GM06990 (cell line): ENCODE measurements at regions not wholly inside any gene's neighbourhood (a gene's known extent, or its start where the extent isn't known, plus 50 kb on each side); places are given as distances from the start of the nearest gene placed in this dataset.

ENCODE experiments used
- DNase-seq: peaks from one replicate; pipeline ENCODE4 v3.0.0-alpha.2; 2011; ENCODE audit not compliant: insufficient read length; ENCODE audit errors: extremely low read depth
- H3K27me3 ChIP-seq: replicated peaks from 2 replicates; pipeline ENCODE4 v1.6.0; 2011; ENCODE audit warnings: low read length; ENCODE audit not compliant: control insufficient read depth, insufficient read depth
- H3K36me3 ChIP-seq: 2 replicates; pipeline ENCODE4 v1.5.1; 2011; ENCODE audit warnings: low read length; ENCODE audit not compliant: control insufficient read depth, insufficient read depth
- H3K4me3 ChIP-seq: replicated peaks from 2 replicates; pipeline ENCODE4 v1.5.1; 2011; ENCODE audit warnings: low read depth, mild to moderate bottlenecking, control low read depth, low read length
- TF ChIP-seq, protein P1 (sequence below): IDR thresholded peaks from 2 replicates; pipeline ENCODE4 v1.5.1; 2011; ENCODE audit warnings: low read length, control low read depth, mild to moderate bottlenecking, inconsistent platforms; ENCODE audit not compliant: insufficient read depth, poor library complexity, severe bottlenecking

DNA sequence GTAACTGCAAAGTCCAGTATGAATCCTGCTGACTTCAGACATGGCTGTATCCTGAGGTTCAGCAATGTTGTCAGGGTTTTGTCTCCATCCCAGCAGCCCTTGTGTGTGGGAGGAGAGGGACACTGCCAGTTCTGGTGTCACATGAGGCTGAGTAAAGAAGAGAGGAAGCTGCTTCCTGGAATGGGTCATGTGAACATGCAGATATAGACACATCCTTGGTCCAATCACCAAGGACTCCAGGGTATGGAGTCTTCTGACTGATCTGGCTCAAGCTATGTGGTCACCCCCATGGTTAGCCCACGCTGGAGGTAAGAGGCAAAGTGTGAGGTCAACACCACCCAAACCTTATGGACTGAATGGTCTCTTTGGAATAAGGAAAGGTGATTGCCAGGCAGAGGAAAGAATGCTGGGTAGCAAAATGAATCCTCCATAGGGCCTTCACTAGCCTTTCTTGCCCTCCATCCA is 134.4 kb upstream of the SLC1A4 start:
- H3K4me3 ChIP-seq, result no peak overlapping the region
- DNase-seq, result no peak
- TF ChIP-seq, protein P1, sequence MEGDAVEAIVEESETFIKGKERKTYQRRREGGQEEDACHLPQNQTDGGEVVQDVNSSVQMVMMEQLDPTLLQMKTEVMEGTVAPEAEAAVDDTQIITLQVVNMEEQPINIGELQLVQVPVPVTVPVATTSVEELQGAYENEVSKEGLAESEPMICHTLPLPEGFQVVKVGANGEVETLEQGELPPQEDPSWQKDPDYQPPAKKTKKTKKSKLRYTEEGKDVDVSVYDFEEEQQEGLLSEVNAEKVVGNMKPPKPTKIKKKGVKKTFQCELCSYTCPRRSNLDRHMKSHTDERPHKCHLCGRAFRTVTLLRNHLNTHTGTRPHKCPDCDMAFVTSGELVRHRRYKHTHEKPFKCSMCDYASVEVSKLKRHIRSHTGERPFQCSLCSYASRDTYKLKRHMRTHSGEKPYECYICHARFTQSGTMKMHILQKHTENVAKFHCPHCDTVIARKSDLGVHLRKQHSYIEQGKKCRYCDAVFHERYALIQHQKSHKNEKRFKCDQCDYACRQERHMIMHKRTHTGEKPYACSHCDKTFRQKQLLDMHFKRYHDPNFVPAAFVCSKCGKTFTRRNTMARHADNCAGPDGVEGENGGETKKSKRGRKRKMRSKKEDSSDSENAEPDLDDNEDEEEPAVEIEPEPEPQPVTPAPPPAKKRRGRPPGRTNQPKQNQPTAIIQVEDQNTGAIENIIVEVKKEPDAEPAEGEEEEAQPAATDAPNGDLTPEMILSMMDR, result no peak

DNA sequence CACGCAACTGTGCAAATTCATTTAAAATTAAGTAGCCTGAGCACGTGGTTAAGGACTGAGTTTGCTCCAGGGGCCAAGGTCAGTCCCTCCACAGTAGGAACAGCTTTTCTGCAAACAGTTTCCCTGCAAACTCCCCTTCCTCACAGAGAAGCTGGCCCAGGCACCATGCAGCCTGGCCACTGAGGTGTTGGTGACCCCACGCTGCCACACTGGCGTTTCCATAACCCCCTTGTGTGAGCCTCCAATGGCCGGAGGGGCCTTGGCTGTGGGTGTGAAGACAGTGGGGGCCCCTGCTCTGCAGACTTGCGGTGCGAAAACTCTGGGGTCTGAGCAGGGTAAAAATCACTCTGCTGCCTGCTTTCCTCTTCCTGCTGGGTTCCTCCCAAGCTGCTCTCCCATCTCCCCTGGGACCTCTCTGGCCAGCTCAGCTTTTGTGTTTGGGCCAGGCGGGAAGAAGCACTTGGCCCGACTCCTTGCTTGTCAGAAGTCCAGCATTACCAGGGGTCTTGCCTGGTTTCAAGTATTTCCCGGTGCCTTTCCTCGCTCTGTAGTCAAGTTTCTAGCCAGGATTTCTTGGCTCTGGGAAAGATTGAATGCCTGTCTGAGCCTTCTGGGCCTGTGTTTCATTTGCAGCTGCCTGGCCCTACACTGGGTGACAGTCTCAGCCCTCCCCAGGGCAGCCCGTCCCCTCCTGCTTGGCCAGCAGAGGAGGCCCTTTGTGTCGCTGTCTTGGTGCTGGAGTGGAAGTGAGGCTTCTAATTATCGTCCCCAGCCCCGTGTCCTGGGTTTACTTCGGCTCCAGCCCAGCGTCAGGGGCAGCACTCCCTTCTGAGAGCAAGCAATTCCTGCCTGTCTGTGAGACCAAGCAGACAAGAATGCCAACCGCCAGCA is 131.4 kb upstream of the SLC1A4 start:
- TF ChIP-seq, protein P1, result no peak
- H3K36me3 ChIP-seq, result no peaks in the 10 kb centered on the region
- no peaks in the 10 kb centered on the region for H3K27me3 ChIP-seq
- DNase-seq, result no peak
- H3K4me3 ChIP-seq, result no peak overlapping the region

More for the DNA sequence above, 134.4 kb upstream of the SLC1A4 start:
- Histone ChIP-seq H3K36me3 (no peaks in the 10 kb centered on the region), H3K27me3 (no peaks in the 10 kb centered on the region)

DNA sequence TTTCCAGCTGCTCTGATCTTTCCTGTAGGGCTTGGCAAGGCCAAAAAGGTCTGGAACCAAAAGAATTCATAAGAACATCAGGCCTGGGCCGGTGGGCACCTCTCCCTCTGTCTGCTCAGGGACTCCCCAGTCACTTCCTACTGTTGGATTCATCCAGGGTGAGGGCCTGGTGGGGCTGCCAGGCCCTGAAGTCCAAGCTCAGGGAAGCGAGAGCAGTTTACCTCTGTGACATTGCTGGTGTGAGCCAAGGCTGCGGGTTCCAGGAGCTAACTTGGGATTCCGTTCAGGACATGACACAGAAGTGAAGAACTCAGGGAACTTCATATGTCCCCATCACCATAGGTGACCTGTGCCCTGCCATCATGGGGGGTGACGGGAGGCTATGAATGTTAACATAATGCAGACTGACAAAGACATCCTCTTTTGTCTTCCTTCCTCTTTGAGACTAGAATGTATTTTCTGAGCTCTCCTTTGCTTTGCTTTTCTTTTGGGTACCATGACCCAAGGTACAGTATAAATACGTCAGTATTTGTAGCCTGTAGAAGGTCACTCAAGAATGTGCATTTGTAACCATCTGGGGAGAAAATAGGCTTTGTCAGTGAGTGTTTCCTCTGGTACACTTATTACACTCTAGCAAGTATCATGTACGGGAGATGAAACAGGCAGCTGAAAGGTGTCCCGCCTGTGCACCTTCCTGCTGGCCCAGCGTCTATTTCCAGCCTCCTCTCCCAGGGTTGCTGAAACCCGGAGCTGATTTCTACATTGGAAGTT is 130.5 kb upstream of the SLC1A4 start:
- Histone ChIP-seq H3K4me3 (peak overlapping the region; percentile 58; the same call in 1 of the 2 replicates), H3K36me3 (no peaks in the 10 kb centered on the region), H3K27me3 (no peaks in the 10 kb centered on the region)
- no peak for DNase-seq
- TF ChIP-seq, protein P1, result no peak

DNA sequence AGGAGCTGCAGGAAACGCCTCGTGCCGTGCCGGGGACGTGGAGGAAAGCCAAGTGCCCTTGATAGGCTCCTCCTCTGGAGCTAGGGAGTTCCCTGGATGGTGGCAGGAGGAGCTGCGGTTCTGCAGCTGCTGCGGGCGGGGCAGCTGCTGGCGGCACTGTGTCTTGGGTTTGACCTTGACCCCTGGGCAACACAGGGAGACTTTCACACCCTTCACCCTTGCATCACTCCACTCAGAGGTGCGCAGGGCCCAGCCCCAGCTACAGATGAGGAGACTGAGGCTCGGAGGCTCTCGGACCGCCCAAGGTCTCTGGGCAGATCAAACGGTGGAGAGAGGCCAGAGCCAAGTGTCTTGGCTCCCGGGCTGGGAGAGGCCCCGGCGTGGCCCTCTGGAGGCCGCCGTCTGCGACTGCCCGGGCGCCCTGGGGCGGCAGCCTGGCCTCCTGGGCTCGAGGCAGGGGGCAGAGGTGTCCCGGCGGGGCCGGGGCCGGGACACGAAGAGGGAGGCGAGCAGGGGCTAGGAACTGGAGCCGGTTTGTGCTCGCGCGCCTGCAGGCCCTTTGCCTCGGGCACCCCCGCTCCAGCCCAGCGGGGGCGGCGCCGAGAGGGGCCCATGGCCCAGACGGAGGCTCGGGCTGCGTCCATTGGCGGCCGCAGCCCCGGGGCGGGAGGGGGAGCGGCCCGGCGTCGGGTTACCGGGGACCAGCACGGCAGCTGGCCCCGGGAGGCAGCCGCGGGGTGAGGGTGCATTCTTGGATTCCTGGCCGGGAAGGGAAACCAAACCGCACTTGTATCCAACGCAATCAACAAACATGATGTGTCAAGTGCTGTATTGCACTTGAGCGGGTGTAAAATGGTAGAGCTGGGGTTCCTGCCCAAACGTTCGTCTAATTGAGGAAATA is 129.6 kb upstream of the SLC1A4 start:
- peak; percentile 64 for DNase-seq

DNA sequence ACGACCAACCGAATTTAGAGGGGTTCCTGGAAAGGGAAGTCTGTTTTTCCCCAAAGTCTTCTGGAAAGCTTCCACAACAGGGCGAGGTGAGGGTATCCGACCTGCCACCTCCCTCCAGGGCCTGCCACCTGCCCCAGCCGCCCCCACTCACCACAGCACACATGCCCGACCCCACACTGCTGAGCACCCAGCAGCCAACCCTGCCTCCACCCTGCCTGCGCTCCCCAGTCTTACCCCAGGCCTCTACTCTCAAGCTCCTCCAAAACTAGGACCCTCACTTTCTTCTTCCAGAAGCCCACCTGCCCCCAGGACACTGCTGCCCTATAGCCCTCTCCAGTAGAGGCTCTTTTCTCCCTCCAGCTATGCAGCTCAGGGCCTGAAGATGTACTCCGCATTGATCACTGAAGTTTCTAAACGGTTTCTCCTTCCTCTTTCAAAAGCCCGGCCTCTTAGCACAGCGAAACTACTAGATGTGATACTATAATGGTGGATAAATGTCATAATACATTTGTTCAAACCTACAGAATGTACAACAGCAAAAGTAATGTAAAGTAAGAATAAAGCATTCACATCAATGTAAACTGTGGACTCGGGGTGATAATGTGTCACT is 128.8 kb upstream of the SLC1A4 start:
- H3K27me3 ChIP-seq, result no peaks in the 10 kb centered on the region
- H3K36me3 ChIP-seq, result no peaks in the 10 kb centered on the region
- H3K4me3 ChIP-seq, result peak overlapping the region; percentile 58
- TF ChIP-seq, protein P1, result peak; percentile 6
- DNase-seq, result peak; percentile 64

More for the DNA sequence above, 129.6 kb upstream of the SLC1A4 start:
- peak overlapping the region; percentile 58 for H3K4me3 ChIP-seq
- H3K36me3 ChIP-seq, result no peaks in the 10 kb centered on the region
- TF ChIP-seq, protein P1, result no peak
- H3K27me3 ChIP-seq, result no peaks in the 10 kb centered on the region
